HK-2 (cell line): ENCODE measurements at regions not wholly inside any gene's neighbourhood (a gene's known extent, or its start where the extent isn't known, plus 50 kb on each side); places are given as distances from the start of the nearest gene placed in this dataset.

Source experiments
- DNase-seq: peaks from one replicate; pipeline ENCODE4 v3.0.0-alpha.2; 2018; ENCODE audit not compliant: unreplicated experiment

DNA sequence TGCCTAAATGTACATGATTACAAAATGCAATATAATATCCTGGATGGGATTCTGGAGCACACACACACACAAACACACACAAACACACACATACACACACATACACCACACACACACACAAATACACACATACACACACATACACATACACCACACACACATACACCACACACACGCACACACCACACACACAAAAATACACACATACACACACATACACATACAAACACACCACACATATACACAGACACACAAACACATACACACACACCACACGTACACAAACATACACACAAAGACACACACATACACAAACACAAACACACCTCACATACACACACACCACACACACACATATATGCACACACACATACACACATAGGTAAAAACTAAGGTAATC, 134.6 kb upstream of the SYNDIG1 start:
- no peak for DNase-seq

DNA sequence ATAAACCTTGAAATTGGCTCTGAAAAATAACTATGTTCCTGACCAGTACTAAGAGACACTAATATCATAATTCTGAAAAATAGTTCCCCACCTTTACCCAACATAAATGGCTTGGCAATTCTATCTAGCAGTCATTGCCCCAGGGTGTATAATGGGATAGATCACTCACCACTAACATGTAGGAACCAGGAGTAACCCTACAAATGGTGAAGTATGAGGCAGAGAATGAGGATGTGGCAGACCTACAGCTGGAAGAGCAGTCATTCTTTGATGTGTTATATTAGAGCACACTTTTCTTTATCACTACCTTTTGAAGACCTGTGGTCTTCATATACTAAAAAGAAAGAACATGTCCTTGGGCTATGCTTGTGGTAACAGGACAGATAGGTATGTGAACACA, 136.5 kb upstream of the SYNDIG1 start:
- DNase-seq = no peak

DNA sequence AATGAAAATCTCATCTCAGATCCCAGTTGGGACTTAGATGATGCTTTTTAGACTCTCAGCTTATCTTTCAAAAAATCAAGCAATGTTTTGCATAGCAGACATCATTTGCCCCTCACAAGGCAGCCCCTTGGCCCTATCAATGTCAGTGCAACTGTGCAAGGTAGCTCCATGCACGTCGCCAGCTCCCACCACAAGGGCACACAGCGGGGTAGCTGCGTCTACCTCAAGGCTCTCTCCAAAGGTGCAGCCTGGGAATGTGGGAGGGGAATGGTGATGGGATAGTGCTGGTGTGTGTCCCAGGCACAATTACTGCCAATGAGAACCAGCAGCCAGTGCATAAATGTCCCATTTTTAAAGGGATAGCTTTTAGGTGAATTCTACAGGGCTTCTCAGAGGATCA, 137.5 kb upstream of the SYNDIG1 start:
- no peak for DNase-seq

DNA sequence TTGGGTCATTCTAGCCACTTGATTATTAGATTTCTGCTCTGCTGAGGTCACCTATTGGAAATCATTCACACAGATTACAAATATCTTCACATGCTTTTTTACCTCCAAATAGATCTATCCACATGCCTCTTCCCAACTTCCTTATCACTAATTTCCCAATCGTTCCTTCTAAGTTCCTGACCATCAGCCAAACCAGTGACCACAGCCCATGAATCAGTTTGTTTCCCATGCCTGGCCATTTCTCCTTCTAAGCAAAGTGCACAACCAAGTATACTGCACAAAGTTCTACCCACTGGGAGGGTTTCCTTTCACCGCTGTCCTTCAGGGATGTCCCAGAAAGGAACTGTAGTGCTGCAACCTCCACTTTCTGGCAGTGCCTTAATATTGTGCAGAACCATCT, 140.5 kb upstream of the SYNDIG1 start:
- DNase-seq = no peak

DNA sequence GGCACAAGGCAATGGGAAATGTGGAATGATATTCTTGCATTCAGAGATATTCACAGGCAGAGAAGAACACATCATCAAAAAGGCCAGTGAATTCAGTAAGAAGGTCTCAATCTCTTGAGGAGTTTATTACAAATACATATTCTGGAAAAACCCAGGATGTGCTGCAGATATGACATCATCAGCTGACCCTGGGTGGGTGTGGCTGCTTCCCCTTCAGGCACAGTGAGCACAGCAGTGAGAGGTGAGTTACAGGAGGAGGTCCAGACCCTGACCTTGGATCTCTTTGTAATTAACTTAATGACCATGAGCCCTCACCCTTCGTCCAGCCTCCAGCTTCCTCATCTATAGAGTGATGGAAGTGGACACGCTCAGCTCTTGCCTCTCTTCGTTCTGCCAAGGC, 147.5 kb upstream of the SYNDIG1 start:
- DNase-seq = no peak

DNA sequence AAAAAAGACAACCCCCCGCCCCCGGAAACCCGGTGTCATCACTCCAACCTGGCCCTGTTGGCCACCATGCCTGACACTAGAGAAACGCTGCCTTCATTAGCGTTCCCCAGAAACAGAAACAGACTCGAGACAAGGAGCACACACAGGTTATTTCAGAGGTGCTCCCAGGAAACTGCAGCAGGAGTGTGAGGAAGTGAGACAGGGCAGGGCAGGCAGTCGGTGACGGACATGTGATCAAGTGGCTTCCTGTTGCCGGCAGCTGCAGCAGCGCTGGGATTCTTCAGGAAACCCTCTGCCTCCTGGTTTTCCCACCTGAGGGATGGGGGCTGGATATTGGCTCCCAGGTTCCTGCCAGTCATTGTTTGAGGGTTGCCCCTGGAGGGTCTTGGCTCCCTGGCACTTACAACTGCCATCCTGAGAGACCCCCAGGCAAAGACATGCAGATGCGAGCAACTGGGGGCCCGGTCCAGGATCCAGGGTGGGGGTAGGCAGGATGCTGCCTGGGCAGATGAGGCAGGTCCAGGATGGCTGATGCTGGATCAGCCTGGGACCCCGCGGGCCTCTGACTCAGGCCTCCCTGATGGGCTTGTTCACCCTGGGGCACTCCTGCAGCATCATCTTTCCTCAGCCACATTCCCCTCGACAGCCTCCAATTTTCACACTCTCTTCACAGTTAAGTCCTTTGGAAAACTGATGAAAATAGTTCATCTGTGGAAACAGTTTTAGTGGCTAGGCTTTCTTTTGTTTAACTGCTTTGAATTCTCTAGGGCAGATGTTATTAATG, 150.7 kb upstream of the SYNDIG1 start:
- DNase-seq = no peak

DNA sequence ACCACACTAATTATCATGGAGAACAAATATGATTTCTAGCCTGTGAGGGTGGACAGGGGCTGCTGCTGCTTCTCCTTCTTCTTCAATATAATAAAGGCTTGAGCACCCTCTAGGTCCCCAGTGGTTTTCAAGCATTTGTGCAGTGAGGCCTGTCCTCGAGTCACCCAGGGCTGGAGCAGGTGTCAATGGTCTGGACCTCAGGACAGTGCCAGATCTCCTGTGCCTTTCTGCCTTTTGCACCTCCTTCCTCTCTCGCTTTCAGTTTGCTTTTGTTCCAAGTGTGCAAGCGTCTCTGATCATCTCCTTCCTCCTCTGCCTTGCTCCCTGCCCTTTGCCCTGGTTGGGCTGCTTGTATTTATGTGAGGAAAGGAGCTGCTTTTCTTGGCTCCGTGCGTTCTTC, 152.2 kb upstream of the SYNDIG1 start:
- no peak for DNase-seq

DNA sequence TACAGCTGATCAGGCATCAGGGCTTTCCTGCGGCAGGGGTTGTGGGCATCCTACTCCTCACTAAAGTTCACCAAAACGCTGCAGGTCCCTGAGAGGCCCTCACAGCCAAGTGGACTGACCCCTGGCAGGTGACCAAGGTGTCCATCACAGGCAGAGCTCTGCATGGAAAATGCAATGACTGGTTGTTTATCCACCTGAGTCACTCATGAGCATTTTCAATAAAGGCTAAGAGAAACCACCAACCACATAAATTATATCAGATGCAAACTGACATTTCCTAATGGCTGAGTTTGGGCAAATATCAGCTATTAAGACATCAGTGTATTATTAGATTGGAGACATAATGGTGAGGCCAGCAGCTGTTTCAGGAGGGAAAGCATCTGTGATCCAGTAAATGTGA, 152.7 kb upstream of the SYNDIG1 start:
- DNase-seq = no peak

DNA sequence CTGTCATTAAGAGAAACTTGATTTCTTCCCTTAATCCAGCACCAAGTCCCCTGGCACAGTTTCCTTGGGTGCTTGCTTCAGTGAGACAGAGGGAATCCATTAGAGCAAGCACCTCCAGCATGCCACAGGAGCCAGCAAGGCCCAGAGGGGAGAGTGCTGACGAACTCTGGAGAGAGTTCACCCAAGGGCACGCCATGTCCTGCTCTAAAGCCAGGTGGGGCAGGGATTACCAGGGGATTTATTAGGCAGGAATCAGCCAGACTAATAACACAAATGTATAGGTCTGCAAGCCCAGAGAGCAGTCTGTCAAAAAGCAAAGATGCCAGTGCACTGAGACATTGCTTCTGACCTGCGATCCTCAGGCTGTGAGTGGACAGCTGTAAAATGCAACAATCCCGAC, 155.4 kb upstream of the SYNDIG1 start:
- DNase-seq = no peak

DNA sequence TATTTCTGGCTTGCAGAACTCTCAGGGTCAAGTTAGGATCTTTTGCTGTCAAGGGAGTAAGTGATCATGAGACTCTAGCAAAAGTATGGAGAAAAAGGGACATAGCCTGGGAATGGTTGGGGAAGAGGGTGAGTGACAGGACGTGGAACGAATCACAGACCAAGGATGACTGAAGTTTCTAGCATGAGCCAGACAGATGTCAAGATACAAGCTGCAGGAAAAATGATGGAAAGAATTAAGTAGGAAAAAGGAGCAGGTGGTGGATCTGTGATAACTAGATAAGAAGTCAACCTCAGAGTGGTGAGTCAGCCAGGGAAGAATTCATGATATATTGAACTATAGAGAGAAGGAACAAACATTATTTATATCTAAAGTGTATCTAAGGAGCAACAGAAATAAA, 159.8 kb upstream of the SYNDIG1 start:
- DNase-seq = no peak

DNA sequence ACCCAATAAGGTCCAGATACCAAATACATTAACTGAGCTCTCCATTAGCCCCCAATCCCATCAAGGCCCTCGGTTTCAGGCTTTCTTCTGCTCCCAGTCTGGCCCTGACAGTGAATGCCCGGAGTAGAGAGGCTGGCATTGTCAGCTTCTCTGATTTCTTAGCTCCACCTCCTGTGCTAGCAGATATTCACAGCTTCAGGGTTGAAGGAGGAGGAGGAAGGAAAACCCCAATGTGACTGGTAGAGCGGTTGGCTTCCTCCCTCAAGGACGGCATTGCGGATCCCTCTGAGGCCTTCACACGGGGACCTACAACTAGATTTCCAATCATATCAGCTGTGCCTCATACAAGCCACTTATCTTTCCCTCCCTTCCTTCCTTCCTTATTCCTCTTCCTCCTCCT, 164.1 kb upstream of the SYNDIG1 start:
- no peak for DNase-seq

DNA sequence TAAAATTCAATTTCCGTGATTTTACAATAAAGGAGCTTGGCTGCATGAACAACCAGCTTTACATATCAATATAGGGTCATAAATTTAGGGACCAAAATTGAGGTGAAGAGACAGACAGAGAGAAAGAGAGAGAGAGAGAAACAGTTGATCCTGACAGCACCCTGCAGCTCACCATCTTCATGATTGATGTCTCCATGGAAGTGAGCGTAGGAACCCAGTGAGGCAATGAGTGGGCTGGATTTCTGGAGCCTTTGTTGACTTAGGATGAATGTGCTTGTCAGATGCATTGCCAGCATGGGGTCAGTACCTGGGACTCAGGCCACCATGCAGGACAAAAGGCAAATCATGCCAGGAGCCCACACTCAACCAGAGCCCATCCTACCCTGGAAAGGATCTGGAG, 165.1 kb upstream of the SYNDIG1 start:
- no peak for DNase-seq

DNA sequence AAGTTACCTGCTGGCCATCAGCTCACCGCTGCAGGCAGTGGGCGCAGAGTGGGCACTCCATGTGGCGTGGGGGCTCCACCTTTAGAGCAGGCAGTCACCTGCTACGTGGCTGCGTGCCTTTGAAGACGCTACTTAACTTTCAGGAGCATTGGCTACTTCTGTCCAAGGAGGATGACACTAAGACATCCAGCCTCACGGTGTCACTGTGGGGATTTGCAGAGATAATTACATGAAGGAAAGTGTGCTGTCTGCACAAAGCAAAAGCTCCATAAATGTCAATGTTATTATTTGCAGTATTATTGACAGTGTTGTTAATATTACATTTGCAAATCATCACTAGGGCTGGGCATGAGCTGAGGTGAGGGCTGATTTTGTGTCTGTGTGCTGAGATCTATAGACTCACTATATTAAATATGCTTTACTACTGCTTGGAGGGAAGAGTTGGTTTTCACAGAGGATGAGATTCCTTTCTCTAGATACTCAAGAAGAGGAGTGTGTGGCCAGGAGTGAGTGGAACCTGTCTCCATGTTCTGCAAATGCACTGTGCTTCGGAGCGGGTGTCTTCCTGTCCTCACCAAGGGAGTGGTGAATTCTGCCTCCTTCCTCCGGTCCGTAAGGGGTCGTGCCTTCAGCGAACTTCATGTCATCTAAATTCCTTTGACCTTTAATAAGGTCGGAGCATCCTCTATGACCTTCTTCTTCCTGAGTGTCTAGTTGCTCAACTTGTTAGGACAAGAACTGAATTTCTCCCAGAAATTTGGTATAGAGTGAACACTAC, 165.8 kb upstream of the SYNDIG1 start:
- no peak for DNase-seq

DNA sequence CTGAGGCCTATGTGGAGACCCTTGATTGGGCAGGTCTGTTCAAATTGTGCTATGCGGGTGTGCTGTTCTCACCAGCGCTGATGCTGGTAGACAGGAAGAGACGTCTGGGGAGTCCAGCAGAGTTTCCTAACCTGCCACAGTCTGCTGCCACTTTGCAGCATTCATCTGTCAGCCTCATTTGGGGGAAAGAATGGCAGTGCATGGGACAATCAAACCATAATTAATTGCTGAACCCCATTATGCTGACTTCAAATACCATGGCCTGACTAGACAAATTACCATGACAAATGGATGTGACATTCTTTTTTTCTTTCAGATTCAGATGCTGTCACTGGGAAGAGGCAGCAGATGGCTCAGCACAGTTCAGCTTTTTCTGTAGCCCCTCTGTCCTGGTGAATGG, 171.4 kb upstream of the SYNDIG1 start:
- DNase-seq = no peak

DNA sequence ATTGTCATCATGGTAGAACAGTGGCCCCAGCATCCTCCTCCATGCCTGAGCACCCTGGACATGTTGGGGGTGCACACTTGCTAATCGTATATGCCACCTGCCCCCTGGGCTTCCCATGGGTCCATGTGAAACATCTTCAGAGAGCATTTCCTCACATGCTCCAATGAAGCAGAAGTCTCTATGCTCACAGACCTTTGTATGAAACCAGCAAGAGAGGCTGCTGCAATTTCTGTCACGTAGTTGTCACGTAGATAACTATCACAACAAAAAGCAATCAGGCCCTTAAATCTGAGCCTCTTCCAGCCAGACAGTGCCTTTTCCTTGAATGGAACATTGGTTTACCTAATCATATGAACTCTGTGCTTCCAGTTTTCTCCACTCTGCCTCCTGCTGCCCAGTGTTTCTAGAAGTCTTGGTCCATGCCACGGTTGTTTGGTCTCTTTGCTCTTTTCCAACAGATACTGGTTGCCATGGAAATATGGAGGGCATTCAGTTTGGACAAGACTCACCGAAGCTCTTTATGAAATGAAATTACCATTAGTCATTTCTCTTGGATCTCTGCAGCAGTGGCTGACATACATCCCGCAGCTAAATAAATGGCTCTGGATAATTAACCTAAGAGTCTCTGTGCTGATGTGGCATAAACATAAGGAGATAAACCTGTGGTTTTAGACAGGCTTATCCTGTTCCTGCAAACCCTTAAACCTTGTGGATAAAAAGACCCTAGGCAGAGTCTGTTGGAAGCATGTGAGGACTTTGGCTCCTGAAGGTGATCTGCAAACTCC, 172.8 kb upstream of the SYNDIG1 start:
- DNase-seq = no peak

DNA sequence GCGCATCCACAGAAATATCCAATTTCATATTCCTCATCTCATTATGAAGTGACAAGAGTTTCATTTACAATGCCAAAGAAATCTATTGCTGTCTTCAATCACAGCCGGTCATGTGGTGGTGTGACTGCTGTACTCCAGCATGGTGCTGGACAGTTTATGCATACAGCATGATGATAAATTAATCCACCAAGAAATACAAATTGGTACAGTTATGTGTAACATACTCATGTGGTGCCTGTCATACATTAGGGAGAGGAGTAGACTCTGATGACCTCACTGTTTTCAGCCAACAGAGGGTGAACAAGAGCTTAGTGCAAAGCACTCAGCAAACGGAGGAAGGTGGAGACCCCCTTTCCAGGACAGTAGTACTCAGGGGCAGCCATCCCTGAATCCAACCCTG, 178.4 kb upstream of the SYNDIG1 start:
- DNase-seq = no peak

DNA sequence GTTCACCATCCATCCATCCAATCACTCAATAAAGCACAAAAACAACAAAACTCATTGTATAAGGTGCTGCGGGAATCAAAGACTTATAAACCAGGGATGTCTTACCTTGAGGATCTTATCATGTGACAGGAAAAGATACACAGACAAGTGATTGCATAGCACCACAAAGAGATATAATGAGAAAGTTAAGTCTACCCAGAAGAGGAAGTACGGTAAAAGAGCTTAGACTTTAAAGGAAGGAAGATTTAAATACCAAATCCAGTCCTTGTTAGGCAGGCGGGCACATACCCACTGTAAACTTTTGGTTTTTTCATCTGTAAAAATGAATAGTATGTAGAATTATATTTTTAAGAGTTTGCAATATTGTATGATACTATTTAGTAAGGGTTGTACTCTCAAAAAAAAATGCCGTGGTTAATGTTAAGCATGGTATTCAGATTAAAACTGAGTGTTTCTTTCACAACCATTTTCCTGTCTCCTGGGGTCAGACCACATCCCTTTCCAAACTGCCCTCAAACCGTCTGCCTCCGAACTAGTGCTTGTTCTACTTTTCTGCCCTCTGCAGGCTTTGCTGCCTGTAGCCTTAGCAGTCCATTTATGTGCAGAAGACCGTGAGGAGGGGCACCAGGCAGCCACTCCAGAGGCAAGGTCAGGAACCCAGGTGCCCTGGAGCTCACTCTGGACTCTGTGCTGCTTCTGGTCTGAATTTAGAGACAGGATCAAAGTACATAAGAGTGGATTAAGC, 179.5 kb upstream of the SYNDIG1 start:
- DNase-seq = no peak

DNA sequence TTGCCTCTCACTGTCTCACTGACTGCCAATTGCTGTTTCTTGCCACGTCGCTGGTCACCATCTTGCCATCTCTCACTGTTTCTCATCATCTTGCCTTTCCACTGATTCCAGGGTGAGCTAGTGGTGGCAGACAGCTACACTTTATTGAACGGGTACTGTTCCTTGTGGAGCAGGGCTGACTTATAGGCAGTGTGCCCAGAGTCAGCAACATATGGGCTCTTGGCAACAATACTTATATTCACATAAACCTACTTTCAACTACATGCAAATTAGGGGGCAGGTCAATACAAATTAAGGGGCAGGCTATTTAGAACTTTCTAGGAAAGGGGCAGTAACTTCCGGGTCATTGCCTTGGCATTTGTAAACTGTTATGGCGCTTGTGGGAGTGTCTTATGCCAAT, 186.2 kb upstream of the SYNDIG1 start:
- no peak for DNase-seq

DNA sequence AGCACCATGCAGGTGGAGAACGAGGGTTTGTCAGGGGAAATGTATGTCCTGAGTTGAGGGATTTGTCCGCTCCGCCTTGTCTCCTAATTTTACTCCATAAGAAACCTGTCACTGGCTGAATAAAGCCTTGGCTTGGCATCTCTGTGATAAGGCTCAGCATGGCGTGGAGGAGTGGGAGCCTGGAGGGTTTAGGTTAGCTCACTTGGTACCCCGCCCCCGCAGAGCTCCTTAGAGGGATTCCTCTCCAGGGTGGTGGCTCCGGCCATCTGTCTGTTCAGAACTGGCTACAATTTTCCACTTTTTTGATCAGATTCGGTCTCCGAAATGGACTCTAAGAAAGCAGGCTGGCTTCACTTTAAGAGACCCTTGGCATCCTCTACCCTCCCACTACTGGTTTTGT, 192.2 kb upstream of the SYNDIG1 start:
- DNase-seq = no peak

DNA sequence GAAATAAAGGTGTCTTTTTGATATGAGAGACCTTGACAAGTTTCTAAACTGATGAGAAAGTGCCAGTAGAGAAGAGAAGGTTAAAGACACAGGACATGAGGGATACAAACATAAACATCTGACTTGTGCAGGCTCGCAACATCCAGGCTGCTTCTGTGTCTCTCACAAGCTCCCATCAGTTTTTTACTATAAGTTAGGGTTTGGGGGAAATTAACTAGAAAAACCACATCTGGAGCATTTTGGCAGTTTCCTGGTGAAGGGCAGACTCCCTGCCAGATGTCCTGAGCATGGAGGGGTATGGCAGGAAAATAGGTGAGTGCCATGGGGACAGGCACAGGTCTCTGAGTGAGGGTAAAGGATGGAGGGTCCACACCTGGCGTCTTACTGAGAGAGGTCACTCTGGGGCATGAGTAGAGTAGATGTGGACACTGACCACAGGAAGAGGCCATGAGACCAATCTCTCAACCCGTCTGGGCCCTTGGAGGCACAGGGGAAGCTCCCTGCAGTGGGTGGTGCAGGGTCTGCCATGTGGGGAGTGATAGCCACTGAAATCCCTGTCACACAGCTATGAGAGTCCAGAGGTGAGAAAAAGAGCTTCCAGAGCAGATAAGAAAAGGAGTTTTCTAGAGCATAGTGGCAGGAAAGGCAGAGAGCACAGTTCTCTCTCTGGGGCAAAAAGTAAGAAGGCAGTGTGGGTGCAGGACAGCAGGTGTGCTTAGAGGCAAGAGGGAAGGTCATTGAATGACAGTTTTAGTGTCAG, 193.3 kb upstream of the SYNDIG1 start:
- no peak for DNase-seq

DNA sequence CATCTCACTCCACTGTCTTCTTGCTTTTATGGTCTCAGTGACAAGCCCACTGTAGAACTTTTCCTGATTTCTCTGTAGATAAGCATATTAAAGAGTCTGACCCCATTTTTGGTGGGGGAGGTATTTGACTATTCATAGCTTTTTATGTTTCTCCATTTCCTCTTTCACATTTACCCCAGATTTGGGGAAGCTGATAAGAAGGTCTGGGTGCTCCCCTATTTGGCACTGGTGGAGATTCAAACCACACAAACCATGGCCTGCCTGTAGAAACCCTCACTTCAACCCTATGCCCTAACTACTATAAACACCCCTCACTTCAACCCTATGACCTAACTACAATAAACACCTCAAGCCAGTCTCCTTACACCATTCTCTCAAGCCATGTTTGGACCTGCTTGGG, 196.2 kb upstream of the SYNDIG1 start:
- DNase-seq = no peak
